ENCODE measurements at regions not wholly inside any gene's neighbourhood (a gene's known extent, or its start where the extent isn't known, plus 50 kb on each side); places are given as distances from the start of the nearest gene placed in this dataset.

DNA sequence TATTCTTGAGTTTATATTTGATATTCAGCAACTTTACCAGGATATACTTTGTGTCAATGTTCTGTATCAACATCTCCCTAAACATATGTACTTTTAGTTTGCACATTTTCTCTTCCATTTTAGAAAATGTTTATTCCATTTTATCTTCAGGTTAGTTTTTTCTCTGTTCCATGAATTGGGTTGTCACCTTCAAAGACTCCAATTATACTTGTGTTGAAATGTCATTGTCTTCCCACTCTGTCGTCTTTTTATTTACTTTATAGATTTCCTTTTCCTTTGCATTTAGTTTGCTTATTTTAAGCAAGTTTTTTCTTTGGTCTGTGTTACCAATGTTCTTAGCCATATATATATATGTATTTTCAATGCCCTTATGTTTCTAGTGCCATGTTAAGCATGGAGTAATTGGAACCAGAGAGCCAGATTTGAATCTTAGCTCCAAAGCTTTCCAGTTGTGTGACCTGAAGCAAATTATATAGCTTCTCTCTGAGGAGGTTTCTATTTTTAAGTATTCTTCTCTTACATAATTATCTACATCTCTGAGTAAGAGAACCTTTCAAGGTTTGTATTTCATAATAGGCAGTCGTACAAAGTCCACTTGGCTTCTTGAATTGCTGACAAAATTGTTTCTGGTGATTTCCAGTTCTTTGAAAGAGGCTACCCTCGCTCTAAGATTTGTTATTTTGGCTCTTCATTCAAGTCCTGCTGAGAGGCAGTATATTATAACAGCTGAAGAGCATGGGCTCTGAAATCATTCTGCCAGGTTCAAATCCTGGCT is 85.8 kb upstream of the DYRK2 start:
- Histone ChIP-seq H3K9me3 (peaks cover 9% of the 10 kb centered on the region), H3K4me1 (ENCODE audit: low read depth) (no peaks in the 10 kb centered on the region), H3K36me3 (ENCODE audit: low read depth) (no peaks in the 10 kb centered on the region), H3K4me3 (no peak overlapping the region)
- TF ChIP-seq, protein P1, sequence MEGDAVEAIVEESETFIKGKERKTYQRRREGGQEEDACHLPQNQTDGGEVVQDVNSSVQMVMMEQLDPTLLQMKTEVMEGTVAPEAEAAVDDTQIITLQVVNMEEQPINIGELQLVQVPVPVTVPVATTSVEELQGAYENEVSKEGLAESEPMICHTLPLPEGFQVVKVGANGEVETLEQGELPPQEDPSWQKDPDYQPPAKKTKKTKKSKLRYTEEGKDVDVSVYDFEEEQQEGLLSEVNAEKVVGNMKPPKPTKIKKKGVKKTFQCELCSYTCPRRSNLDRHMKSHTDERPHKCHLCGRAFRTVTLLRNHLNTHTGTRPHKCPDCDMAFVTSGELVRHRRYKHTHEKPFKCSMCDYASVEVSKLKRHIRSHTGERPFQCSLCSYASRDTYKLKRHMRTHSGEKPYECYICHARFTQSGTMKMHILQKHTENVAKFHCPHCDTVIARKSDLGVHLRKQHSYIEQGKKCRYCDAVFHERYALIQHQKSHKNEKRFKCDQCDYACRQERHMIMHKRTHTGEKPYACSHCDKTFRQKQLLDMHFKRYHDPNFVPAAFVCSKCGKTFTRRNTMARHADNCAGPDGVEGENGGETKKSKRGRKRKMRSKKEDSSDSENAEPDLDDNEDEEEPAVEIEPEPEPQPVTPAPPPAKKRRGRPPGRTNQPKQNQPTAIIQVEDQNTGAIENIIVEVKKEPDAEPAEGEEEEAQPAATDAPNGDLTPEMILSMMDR (IDR thresholded peaks at IDR 0.05) = no peak
- DNase-seq (peak in 1 of 3 donors; percentile 19), ATAC-seq (peak; percentile 70)
- intact Hi-C loops (cut with DNase I, micrococcal nuclease) = no loop called here

DNA sequence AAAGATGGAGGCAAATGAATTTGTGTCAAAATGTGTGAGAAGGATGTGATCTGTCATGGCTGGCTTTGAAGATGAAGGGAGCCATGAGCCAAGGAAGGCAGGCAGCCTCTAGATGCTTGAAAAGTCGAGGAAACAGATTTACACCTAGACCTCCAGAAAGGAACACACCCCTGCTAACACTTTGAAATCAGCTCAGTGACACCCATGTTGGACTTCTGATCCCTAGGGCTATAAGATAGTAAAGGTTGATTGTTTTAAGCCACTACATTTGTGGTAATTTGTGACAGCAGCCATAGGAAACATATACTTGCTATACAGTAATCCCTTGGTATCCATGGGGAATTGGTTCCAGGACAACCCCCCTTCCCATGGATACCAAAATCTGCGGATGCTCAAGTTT is 80.5 kb upstream of the DYRK2 start:
- peaks cover 9% of the 10 kb centered on the region for H3K9me3 ChIP-seq
- intact Hi-C loops (cut with DNase I, micrococcal nuclease) = no loop called here
- TF ChIP-seq, protein P1 (IDR thresholded peaks at IDR 0.05) = no peak
- ATAC-seq = peak; percentile 90
- H3K36me3 ChIP-seq (ENCODE audit: low read depth) = no peaks in the 10 kb centered on the region
- peaks cover 3% of the 10 kb centered on the region for H3K4me1 ChIP-seq (ENCODE audit: low read depth)
- DNase-seq = peak in 1 of 3 donors; percentile 29
- no peak overlapping the region for H3K4me3 ChIP-seq

DNA sequence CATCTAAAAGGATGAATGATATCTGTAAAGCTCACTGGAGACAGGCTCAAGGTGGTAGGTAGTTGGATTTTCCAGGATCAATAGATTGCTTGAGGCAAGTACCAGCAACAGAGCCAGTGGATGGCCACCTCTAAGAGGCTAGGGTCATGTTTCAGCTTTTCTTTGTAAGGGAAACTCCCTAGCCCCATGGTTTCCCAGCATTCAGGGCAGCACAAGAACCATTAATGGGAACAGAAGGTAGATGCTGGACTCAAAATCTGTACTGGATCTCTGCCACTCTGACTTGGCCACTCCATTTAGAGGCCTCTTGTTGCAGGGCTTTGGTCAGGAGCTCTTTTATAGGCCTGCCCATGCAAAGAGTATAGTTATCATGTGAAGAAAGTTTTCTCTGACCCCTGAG is 76.1 kb upstream of the DYRK2 start:
- DNase-seq (no peak), ATAC-seq (no peak)
- TF ChIP-seq, protein P1 (IDR thresholded peaks at IDR 0.05) = no peak
- Histone ChIP-seq H3K36me3 (ENCODE audit: low read depth) (no peaks in the 10 kb centered on the region), H3K4me3 (no peak overlapping the region), H3K9me3 (no peaks in the 10 kb centered on the region), H3K4me1 (ENCODE audit: low read depth) (peaks cover 3% of the 10 kb centered on the region)
- intact Hi-C loops (cut with DNase I, micrococcal nuclease) = no loop called here

DNA sequence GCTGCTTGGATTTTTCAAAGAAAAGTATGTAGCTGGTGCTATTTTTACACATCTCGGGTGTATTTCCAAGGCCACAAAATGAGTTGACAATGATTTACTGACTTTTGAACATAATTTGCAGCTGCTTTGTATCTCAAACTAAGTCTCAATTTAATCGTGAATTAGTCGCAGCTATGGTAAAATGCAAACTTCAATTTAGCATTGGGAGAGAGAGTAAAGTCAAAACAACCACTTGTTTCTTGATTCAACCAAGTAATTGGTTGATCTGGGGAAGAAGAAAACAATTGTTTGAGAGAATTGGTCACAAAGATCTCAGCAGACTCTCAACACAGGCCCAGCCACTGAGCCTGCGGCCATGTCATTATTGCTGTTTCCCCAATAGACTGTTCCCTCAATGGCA is 75.0 kb upstream of the DYRK2 start:
- intact Hi-C loops (cut with DNase I, micrococcal nuclease) = no loop called here
- TF ChIP-seq, protein P1 (IDR thresholded peaks at IDR 0.05) = no peak
- no peak for ATAC-seq

DNA sequence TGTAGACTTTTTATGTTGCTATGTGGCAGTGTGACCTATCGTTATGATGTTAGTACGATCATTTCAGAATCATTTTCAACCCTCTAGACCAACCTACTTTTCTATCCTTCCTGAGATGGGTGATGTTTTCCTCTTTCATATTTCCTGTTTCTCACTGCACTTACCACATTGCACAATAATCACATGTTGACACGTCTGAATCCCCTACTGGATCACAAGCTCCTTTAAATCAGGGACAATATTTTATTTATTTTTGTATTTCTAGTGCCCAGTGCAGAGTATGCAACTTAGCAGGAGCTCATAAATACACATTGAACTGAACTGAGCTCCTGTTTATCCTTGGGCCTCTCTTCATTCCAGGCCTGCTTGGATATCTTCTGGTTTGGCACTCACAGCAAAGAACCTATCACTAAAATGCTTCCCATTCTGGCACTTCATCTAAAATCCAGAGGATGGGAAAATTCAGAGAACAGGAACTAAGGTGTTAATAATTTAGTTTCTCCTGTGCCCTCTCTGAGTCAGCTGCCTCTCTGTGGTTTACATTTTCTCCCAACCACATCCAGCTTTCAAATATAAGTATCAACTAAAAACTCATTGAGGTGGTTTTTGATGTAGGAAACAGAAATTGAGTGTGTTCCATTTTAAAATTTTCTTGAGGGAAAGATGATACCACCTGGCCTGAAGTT is 69.4 kb upstream of the DYRK2 start:
- Histone ChIP-seq H3K36me3 (ENCODE audit: low read depth) (no peaks in the 10 kb centered on the region), H3K9me3 (no peaks in the 10 kb centered on the region), H3K4me1 (ENCODE audit: low read depth) (no peaks in the 10 kb centered on the region), H3K4me3 (no peak overlapping the region)
- DNase-seq = no peak
- TF ChIP-seq, protein P1 (IDR thresholded peaks at IDR 0.05) = no peak
- peak; percentile 31 for ATAC-seq
- intact Hi-C loops (cut with DNase I, micrococcal nuclease) = no loop called here

More for the DNA sequence above, 75.0 kb upstream of the DYRK2 start:
- no peaks in the 10 kb centered on the region for H3K4me1 ChIP-seq (ENCODE audit: low read depth)
- no peaks in the 10 kb centered on the region for H3K9me3 ChIP-seq
- no peak for DNase-seq
- H3K36me3 ChIP-seq (ENCODE audit: low read depth) = no peaks in the 10 kb centered on the region
- no peak overlapping the region for H3K4me3 ChIP-seq
